Panc1 (cell line): ENCODE measurements at regions not wholly inside any gene's neighbourhood (a gene's known extent, or its start where the extent isn't known, plus 50 kb on each side); places are given as distances from the start of the nearest gene placed in this dataset.

Experiments
- ATAC-seq: fragments of 200-7000 bp; cut with Tn5 transposase; 2 replicates; pipeline ENCODE4 v1.9.1; 2020; ENCODE audit warnings: mild to moderate bottlenecking, moderate library complexity
- BruUV-seq: library from RNA; stranded (reverse); fragments of 400-500 nt; replicated peaks from 2 replicates; lab custom pipeline; 2021; lab: Mats Ljungman, UMichigan
- CTCF ChIA-PET: fragments of 300-600 bp; sonication (Branson Sonifier 250); formaldehyde crosslinking; loops from one replicate; lab custom pipeline; 2022; ENCODE audit warnings: antibody characterized with exemption; lab: Charles Lee
- POLR2A ChIA-PET: fragments of 300-600 bp; sonication (Branson Sonifier 250); formaldehyde crosslinking; loops from one replicate; lab custom pipeline; 2022; ENCODE audit warnings: antibody characterized with exemption; lab: Charles Lee
- DNase-seq: peaks from one replicate; pipeline ENCODE4 v3.0.0-alpha.2; 2010; ENCODE audit warnings: low read depth, low spot score
- H3K27ac ChIP-seq: 2 replicates; pipeline ENCODE4 v1.5.1; 2011; ENCODE audit warnings: mild to moderate bottlenecking, low read length, inconsistent platforms
- H3K27me3 ChIP-seq: fragments of 200-500 bp; sonication (Bioruptor generic); 2 replicates; pipeline ENCODE4 v1.6.0; 2014; ENCODE audit warnings: low read length, inconsistent platforms; ENCODE audit not compliant: control insufficient read depth, insufficient read depth
- H3K36me3 ChIP-seq: fragments of 200-500 bp; sonication (Bioruptor generic); 2 replicates; pipeline ENCODE4 v1.5.1; 2014; ENCODE audit warnings: inconsistent platforms, mild to moderate bottlenecking, low read length, moderate library complexity; ENCODE audit not compliant: control insufficient read depth, insufficient read depth
- H3K4me1 ChIP-seq: 2 replicates; pipeline ENCODE4 v1.5.1; 2011; ENCODE audit warnings: inconsistent platforms, mild to moderate bottlenecking, low read length, moderate library complexity; ENCODE audit not compliant: control insufficient read depth, insufficient read depth
- H3K4me3 ChIP-seq, 2 experiments: 2 replicates each; pipeline ENCODE4 v1.5.1; 2011 to 2012; ENCODE audit warnings: low read depth in 2 of 2, low read length in 2 of 2, mild to moderate bottlenecking in 2 of 2, inconsistent platforms in 1 of 2, moderate library complexity in 1 of 2
- H3K9me3 ChIP-seq: fragments of 200-500 bp; sonication (Bioruptor generic); 2 replicates; pipeline ENCODE4 v1.5.1; 2014; ENCODE audit warnings: low read depth, mild to moderate bottlenecking, inconsistent platforms, low read length, moderate library complexity; ENCODE audit not compliant: control insufficient read depth, insufficient read depth
- POLR2AphosphoS5 ChIP-seq: IDR thresholded peaks from 2 replicates; pipeline ENCODE4 v1.6.1; 2012; ENCODE audit warnings: mild to moderate bottlenecking, low read depth, low read length, moderate library complexity
- REST ChIP-seq, 2 experiments: IDR thresholded peaks; 2 replicates each; pipeline ENCODE4 v1.6.1; 2011 to 2012; ENCODE audit warnings: low read depth in 2 of 2, control low read depth in 1 of 2, low read length in 1 of 2, mild to moderate bottlenecking in 1 of 2, moderate library complexity in 1 of 2; ENCODE audit not compliant: insufficient read depth in 1 of 2
- SIN3A ChIP-seq: IDR thresholded peaks from 2 replicates; pipeline ENCODE4 v1.6.1; 2012; ENCODE audit warnings: low read depth, mild to moderate bottlenecking, low read length, moderate library complexity, borderline replicate concordance; ENCODE audit not compliant: insufficient read depth
- TCF7L2 ChIP-seq: IDR thresholded peaks from 2 replicates; pipeline ENCODE4 v1.6.1; 2011; ENCODE audit warnings: mild to moderate bottlenecking, low read depth, low read length, inconsistent platforms
- in situ Hi-C: cut with HindIII; loops from 2 replicates; pipeline ENCODE4 v1.10.0; 2016; ENCODE audit warnings: low sequenced_read_pairs, low pct_unique_long_range_greater_than_20kb
- intact Hi-C: fragments of 100-400 bp; cut with micrococcal nuclease; formaldehyde crosslinking; loops from one replicate; pipeline ENCODE4 v1.10.0; 2022; ENCODE audit not compliant: unreplicated experiment
- TF ChIP-seq, protein P1 (sequence below): fragments of 450-650 bp; IDR thresholded peaks from 2 replicates; pipeline ENCODE4 v1.5.1; 2017; ENCODE audit warnings: mild to moderate bottlenecking

DNA sequence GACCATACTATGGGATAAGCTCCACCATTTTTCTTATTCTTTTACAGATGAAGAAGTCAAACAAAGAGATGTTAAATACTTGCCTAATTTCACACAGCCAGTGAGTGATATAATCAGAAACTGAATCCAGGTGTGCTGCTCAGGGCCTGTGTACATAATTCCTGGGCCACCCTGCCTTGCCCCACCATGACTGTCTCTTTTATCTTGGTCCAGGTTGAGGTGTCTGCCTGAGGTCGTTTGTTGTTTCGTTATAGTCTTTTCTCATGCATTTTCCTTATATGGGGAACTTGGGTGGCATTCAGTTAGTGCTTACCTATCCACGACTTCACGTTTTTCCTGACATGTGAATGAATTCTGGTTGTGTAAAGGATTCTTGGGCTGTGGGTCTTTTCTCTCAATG is 277.6 kb downstream of the COL12A1 start:
- no peak for DNase-seq
- Histone ChIP-seq H3K4me1 (no peaks in the 10 kb centered on the region), H3K36me3 (no peaks in the 10 kb centered on the region), H3K27me3 (no peaks in the 10 kb centered on the region), H3K4me3 (no peak overlapping the region), H3K27ac (no peak overlapping the region), H3K9me3 (no peaks in the 10 kb centered on the region)
- TF ChIP-seq REST (IDR thresholded peaks at IDR 0.05; ENCODE audit: insufficient read depth in 1 of 2, low read depth in 2 of 2, low read length in 1 of 2) (no peak), POLR2AphosphoS5 (no peak), SIN3A (no peak), TCF7L2 (no peak)
- TF ChIP-seq, protein P1, sequence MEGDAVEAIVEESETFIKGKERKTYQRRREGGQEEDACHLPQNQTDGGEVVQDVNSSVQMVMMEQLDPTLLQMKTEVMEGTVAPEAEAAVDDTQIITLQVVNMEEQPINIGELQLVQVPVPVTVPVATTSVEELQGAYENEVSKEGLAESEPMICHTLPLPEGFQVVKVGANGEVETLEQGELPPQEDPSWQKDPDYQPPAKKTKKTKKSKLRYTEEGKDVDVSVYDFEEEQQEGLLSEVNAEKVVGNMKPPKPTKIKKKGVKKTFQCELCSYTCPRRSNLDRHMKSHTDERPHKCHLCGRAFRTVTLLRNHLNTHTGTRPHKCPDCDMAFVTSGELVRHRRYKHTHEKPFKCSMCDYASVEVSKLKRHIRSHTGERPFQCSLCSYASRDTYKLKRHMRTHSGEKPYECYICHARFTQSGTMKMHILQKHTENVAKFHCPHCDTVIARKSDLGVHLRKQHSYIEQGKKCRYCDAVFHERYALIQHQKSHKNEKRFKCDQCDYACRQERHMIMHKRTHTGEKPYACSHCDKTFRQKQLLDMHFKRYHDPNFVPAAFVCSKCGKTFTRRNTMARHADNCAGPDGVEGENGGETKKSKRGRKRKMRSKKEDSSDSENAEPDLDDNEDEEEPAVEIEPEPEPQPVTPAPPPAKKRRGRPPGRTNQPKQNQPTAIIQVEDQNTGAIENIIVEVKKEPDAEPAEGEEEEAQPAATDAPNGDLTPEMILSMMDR: no peak
- ChIA-PET CTCF (no interaction called here), POLR2A (no interaction called here)
- in situ Hi-C loops (no loop called here), intact Hi-C loops (no loop called here)
- no peak for ATAC-seq
- no TSS peak for BruUV-seq

DNA sequence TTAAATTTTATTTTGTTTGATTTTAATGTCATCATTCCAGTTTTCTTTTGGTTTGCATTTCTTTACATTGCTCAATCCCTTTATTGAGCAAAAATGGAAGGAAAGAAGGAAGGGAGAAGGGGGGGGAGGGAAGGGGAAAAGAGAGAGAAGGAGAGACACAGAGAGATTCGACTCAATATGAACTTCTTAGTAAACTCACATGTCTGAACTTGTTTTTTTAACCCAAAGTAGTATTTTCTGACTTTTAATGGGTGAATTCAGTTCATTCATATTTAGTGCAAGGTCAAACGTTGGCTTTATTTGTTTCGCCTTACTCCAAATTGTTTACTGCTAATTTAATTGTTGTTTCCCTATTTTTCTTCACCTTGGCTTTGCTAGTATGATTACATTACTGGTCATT is 278.6 kb downstream of the COL12A1 start:
- intact Hi-C loops: no loop called here
- in situ Hi-C loops: no loop called here

More for the DNA sequence above, 278.6 kb downstream of the COL12A1 start:
- H3K4me3 ChIP-seq: no peak overlapping the region
- H3K4me1 ChIP-seq: no peaks in the 10 kb centered on the region
- no peaks in the 10 kb centered on the region for H3K9me3 ChIP-seq
- POLR2A ChIA-PET: no interaction called here
- TF ChIP-seq REST (IDR thresholded peaks at IDR 0.05; ENCODE audit: insufficient read depth in 1 of 2, low read depth in 2 of 2, low read length in 1 of 2) (no peak), TCF7L2 (no peak), POLR2AphosphoS5 (no peak), SIN3A (no peak)
- TF ChIP-seq, protein P1: no peak
- H3K27me3 ChIP-seq: no peaks in the 10 kb centered on the region
- no TSS peak for BruUV-seq
- ATAC-seq (no peak), DNase-seq (no peak)
- H3K27ac ChIP-seq: no peak overlapping the region
- H3K36me3 ChIP-seq: no peaks in the 10 kb centered on the region
- CTCF ChIA-PET: no interaction called here
